Midbrain (tissue), 1 donor: ENCODE measurements at regions not wholly inside any gene's neighbourhood (a gene's known extent, or its start where the extent isn't known, plus 50 kb on each side); places are given as distances from the start of the nearest gene placed in this dataset.
"Not testable (repeated sequence)": the region's sequence is repeated elsewhere in the genome, so short reads cannot be mapped to it uniquely, and the experiment has no call there.

ENCODE experiments used
- DNase-seq: peaks from one replicate; lab custom pipeline; 2025; lab: John Stamatoyannopoulos, UW

- DNase-seq, result not testable (repeated sequence)
Measured at GRCh38 chr9:78172610-78173009, 63.3 kb upstream of the CEP78 start.

GRCh38 chr9:78171651-78172050, 64.2 kb upstream of the CEP78 start:
- DNase-seq, result no peak

- no peak for DNase-seq
Measured at GRCh38 chr9:78169125-78169524, 66.8 kb upstream of the CEP78 start.

GRCh38 chr9:78167356-78167755, 68.5 kb upstream of the CEP78 start:
- DNase-seq, result no peak

- DNase-seq, result no peak
Measured at GRCh38 chr9:78163834-78164233, 72.0 kb upstream of the CEP78 start.

- DNase-seq, result no peak
Measured at GRCh38 chr9:78158286-78158685, 77.6 kb upstream of the CEP78 start.

- no peak for DNase-seq
Measured at GRCh38 chr9:78150983-78151356, 84.9 kb upstream of the CEP78 start.

- no peak for DNase-seq
Measured at GRCh38 chr9:78150312-78150982, 85.4 kb upstream of the CEP78 start.

- no peak for DNase-seq
Measured at GRCh38 chr9:78149702-78150291, 86.1 kb upstream of the CEP78 start.

GRCh38 chr9:78146241-78146640, 89.6 kb upstream of the CEP78 start:
- DNase-seq, result no peak

GRCh38 chr9:78144663-78145377, 91.1 kb upstream of the CEP78 start:
- no peak for DNase-seq

GRCh38 chr9:78144008-78144381, 91.9 kb upstream of the CEP78 start:
- no peak for DNase-seq

GRCh38 chr9:78143281-78144007, 92.4 kb upstream of the CEP78 start:
- no peak for DNase-seq

GRCh38 chr9:78142264-78142663, 93.6 kb upstream of the CEP78 start:
- DNase-seq, result not testable (repeated sequence)

GRCh38 chr9:78133751-78134150, 102.1 kb upstream of the CEP78 start:
- no peak for DNase-seq

- DNase-seq, result no peak
Measured at GRCh38 chr9:78132701-78133058, 101.1 kb upstream of the GNAQ start.

- DNase-seq, result peak; percentile 43
Measured at GRCh38 chr9:78131969-78132700, 100.5 kb upstream of the GNAQ start.

- no peak for DNase-seq
Measured at GRCh38 chr9:78130853-78131252, 99.2 kb upstream of the GNAQ start.

- DNase-seq, result peak; percentile 88
Measured at GRCh38 chr9:78130004-78130403, 98.4 kb upstream of the GNAQ start.

- peak; percentile 91 for DNase-seq
Measured at GRCh38 chr9:78127279-78128225, 95.9 kb upstream of the GNAQ start.

- DNase-seq, result no peak
Measured at GRCh38 chr9:78123808-78124207, 92.2 kb upstream of the GNAQ start.
